ENCODE measurements at regions not wholly inside any gene's neighbourhood (a gene's known extent, or its start where the extent isn't known, plus 50 kb on each side); places are given as distances from the start of the nearest gene placed in this dataset.

- H3K4me1 Mint-ChIP-seq (ENCODE audit: low read depth, unreplicated experiment), result no peaks in the 10 kb centered on the region
- no peaks in the 10 kb centered on the region for H3K27me3 Mint-ChIP-seq (ENCODE audit: insufficient read depth, unreplicated experiment)
- H3K4me1 ChIP-seq, result no peaks in the 10 kb centered on the region
- ChIA-PET CTCF (no interaction called here), POLR2A (no interaction called here)
- H3K36me3 ChIP-seq (ENCODE audit: control insufficient read depth, insufficient read depth, low read length), result no peaks in the 10 kb centered on the region
- no peaks in the 10 kb centered on the region for H3K9me3 ChIP-seq
- H3K27me3 ChIP-seq (replicated peaks; ENCODE audit: control insufficient read depth, insufficient read depth, low read length), result no peaks in the 10 kb centered on the region
- TF ChIP-seq CTCF (IDR thresholded peaks at IDR 0.05; ENCODE audit: insufficient read depth in 1 of 2, low read depth in 1 of 2, low read length in 1 of 2, severe bottlenecking in 1 of 2, unreplicated experiment in 1 of 2), result no peak
- intact Hi-C loops (cut with micrococcal nuclease; ENCODE audit: unreplicated experiment), result no loop called here
- BruUV-seq (replicated peaks), result no TSS peak
- H3K4me3 ChIP-seq (ENCODE audit: low read depth, low read length), result no peak overlapping the region
- H3K27ac Mint-ChIP-seq (ENCODE audit: unreplicated experiment), result no peak overlapping the region
- no peak for DNase-seq
- H3K9me3 Mint-ChIP-seq (ENCODE audit: unreplicated experiment), result peaks cover 25% of the 10 kb centered on the region
- no peaks in the 10 kb centered on the region for H3K36me3 Mint-ChIP-seq (ENCODE audit: insufficient read depth, unreplicated experiment)
- no peak overlapping the region for H3K4me3 Mint-ChIP-seq (ENCODE audit: unreplicated experiment)
These were observed 1027.0 kb downstream of the VRK1 start for GRCh38 chr14:97824218-97824617.

GRCh38 chr14:97827746-97828145 is 1030.6 kb downstream of the VRK1 start:
- intact Hi-C loops (cut with micrococcal nuclease; ENCODE audit: unreplicated experiment), result no loop called here
- CTCF ChIA-PET, result no interaction called here
- no peaks in the 10 kb centered on the region for H3K9me3 ChIP-seq
- H3K4me1 ChIP-seq, result no peaks in the 10 kb centered on the region
- no peak for DNase-seq
- no peaks in the 10 kb centered on the region for H3K36me3 ChIP-seq (ENCODE audit: control insufficient read depth, insufficient read depth, low read length)
- H3K27me3 ChIP-seq (replicated peaks; ENCODE audit: control insufficient read depth, insufficient read depth, low read length), result no peaks in the 10 kb centered on the region
- Mint-ChIP-seq H3K27me3 (ENCODE audit: insufficient read depth, unreplicated experiment) (no peaks in the 10 kb centered on the region), H3K27ac (ENCODE audit: unreplicated experiment) (no peak overlapping the region), H3K36me3 (ENCODE audit: insufficient read depth, unreplicated experiment) (no peaks in the 10 kb centered on the region), H3K4me1 (ENCODE audit: low read depth, unreplicated experiment) (no peaks in the 10 kb centered on the region), H3K9me3 (ENCODE audit: unreplicated experiment) (peaks cover 17% of the 10 kb centered on the region), H3K4me3 (ENCODE audit: unreplicated experiment) (no peak overlapping the region)
- POLR2A ChIA-PET, result no interaction called here
- H3K4me3 ChIP-seq (ENCODE audit: low read depth, low read length), result no peak overlapping the region
- no peak for TF ChIP-seq CTCF (IDR thresholded peaks at IDR 0.05; ENCODE audit: insufficient read depth in 1 of 2, low read depth in 1 of 2, low read length in 1 of 2, severe bottlenecking in 1 of 2, unreplicated experiment in 1 of 2)
- BruUV-seq (replicated peaks), result no TSS peak

- ChIA-PET POLR2A (no interaction called here), CTCF (no interaction called here)
- Histone ChIP-seq H3K9me3 (no peaks in the 10 kb centered on the region), H3K36me3 (ENCODE audit: control insufficient read depth, insufficient read depth, low read length) (no peaks in the 10 kb centered on the region), H3K4me1 (no peaks in the 10 kb centered on the region), H3K4me3 (ENCODE audit: low read depth, low read length) (no peak overlapping the region), H3K27me3 (replicated peaks; ENCODE audit: control insufficient read depth, insufficient read depth, low read length) (no peaks in the 10 kb centered on the region)
- Mint-ChIP-seq H3K4me1 (ENCODE audit: low read depth, unreplicated experiment) (no peaks in the 10 kb centered on the region), H3K27me3 (ENCODE audit: insufficient read depth, unreplicated experiment) (no peaks in the 10 kb centered on the region), H3K4me3 (ENCODE audit: unreplicated experiment) (no peak overlapping the region), H3K36me3 (ENCODE audit: insufficient read depth, unreplicated experiment) (no peaks in the 10 kb centered on the region), H3K27ac (ENCODE audit: unreplicated experiment) (no peak overlapping the region), H3K9me3 (ENCODE audit: unreplicated experiment) (no peaks in the 10 kb centered on the region)
- no peak for TF ChIP-seq CTCF (IDR thresholded peaks at IDR 0.05; ENCODE audit: insufficient read depth in 1 of 2, low read depth in 1 of 2, low read length in 1 of 2, severe bottlenecking in 1 of 2, unreplicated experiment in 1 of 2)
- no peak for DNase-seq
- BruUV-seq (replicated peaks), result no TSS peak
- intact Hi-C loops (cut with micrococcal nuclease; ENCODE audit: unreplicated experiment), result no loop called here
These were observed 1035.6 kb downstream of the VRK1 start for GRCh38 chr14:97832776-97833175.

Data from Caco-2 (cell line).